GM19467 (cell line): ENCODE measurements at regions not wholly inside any gene's neighbourhood (a gene's known extent, or its start where the extent isn't known, plus 50 kb on each side); places are given as distances from the start of the nearest gene placed in this dataset.
A peak's percentile ranks its signal among the peaks of the same experiment; 100 is the strongest.

Experiments used
- ATAC-seq: cut with Tn5 transposase; IDR thresholded peaks from one replicate; pipeline ENCODE4 v1.9.1; 2021; ENCODE audit warnings: mild to moderate bottlenecking, moderate library complexity; ENCODE audit not compliant: unreplicated experiment

- ATAC-seq: no peak
Measured at GRCh38 chr2:74036010-74036409, 51.3 kb downstream of the TET3 start.

DNA sequence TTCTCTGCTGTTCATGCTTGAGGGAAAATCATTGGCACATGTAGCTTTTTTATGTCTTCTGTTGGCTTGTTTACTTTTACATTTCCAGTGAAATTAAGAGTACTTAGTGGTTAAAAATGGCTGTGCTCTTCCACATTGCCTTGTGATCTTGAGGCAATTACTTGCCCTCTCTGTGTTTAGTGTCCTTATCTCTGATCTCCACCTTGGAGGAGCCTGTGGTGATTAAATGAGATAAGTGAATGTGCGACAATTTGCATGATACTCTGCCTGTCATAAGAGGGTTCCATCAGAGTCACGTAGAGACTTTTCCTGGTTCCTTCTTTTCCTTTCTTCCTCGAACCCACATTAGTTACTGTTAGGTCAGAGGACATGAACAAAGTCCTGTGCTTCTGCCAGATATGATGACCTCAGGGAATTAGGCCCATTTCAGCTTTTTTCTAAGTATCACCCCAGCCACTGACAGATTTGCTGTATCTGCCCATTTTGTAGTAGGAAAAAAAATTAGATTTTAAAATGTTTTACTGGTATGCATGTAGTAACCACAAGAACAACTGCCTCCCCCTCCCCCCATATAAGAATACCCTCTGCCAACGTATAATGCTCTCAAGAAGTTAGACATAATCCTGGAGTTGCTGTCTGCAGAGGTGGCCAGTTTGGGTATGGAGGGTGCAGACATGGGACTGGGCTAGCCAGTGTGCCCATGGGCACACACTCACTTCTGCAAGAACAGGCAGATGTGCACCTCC lies 51.9 kb downstream of the TET3 start:
- ATAC-seq: no peak

DNA sequence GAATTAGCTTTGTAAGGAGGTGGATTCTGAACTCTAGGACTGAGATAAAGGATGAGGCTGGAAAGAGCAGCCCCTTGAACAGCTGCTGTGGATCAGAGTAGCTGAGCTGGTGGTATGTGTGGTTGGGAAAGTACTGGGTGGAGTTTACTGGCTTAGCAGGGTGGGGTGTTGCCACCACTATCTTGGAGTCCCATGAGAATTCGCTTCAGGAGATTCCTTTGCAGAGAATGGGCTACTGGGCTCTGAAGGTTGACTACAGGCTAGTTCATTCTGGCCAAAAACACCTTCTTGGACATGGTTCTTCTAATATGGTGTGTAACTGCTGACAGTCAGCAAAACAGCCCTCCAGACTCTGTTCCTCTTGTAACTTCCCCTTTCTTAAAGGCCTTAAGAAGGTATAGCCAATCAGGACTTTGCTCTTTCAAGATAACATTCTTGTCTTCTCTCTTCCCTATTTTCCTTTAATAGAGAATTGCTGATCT lies 52.7 kb downstream of the TET3 start:
- peak; percentile 36 for ATAC-seq

DNA sequence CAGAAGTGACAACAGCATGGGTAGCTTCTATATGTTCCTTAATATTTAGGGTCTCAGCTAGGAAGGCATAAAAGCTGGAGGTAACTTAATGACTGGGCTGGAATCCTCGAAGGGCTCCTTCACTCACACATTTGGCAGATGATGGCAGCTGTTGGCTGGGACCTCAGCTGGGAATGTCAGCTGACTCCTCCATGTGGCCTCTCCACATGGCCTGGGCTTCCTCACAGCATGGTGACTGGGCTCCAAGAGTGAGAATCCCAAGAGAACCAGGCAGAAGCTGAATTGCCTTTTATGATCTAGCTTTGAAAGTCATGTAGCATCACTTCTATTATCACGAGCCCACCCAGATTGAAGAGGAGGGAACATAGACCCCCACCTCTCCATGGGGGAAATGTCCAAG lies 54.9 kb downstream of the TET3 start:
- no peak for ATAC-seq

GRCh38 chr2:74041182-74041581 lies 56.5 kb downstream of the TET3 start:
- no peak for ATAC-seq

DNA sequence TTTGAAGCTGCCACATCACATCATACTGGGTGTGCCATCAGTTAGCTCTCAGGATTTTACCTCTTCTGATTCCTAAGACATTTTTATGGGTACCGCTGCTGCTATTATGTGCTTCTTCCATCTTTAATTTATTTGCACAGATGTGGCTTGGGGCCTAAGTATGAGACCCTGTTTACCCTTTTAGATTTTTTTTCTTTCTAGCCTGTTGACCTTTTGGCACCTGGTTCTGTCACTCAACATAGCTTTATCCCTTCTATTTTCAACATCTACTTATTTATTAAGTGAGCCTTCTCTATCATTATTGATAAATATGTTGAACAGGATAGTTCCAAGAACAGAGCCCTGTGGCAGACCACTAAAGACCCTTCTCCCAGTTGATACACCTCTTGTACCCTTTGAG lies 57.0 kb downstream of the TET3 start:
- no peak for ATAC-seq

GRCh38 chr2:74042606-74043005 lies 57.9 kb downstream of the TET3 start:
- ATAC-seq: no peak

DNA sequence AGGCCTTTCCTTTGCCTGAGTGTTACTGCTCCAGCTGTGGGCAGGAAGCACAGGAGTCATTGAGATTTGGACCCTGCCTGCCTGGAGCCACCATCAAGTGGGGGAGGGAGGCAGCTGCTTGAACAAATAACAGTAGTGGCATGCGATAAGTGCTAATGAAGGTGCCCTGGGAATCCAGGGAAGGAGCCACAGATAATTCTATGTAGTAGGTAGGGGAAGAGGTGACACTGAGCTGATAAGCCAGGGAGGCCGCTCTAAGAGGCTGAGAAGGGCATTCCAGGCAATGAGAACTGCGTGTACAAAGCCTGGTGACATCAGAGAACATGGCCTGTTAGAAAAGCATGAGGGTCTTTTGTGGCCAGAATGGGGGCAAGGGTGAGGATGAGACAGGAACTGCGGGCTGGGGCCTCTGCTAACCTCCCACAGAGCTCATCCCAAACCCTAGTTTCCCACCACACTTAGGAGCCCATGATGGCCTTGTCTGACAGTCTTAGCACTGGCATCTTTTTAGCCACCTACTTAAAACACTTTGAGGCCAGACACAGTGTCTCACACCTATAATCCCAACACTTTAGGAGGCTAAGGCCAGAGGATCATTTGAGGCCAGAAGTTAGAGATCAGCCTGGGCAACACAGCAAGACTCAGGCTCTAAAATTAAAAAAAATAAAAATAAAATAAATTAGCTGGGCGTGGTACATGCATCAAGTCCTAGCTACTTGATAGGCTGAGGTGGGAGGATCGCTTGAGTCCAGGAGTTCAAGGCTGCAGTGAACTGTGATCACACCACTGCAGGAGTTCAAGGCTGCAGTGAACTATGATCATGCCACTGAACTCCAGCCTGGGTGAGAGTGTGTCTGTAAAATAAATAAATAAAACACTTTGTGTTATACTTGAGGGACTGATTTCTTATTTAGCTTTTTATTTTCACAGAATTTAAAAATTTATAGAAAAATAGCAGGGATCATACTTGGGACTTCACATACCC lies 58.9 kb downstream of the TET3 start:
- no peak for ATAC-seq

DNA sequence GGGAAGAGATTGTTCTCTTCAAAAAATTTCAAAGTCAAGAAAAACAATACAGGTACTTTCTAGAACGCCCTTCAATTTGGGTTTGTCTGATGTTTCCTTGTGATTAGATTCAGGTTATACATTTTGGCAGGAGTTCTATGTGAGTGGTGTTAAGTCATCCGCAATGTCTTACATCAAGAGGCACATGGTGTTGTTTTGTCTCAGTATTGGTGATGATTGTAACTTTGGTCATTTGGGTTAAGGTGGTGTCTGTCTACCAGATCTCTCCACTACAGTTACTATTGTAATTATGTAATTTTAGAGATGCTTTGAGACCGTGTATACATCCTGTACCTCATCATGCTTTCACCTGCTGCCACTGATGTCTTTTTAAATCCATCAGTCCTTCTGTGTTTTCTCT lies 60.3 kb downstream of the TET3 start:
- no peak for ATAC-seq

DNA sequence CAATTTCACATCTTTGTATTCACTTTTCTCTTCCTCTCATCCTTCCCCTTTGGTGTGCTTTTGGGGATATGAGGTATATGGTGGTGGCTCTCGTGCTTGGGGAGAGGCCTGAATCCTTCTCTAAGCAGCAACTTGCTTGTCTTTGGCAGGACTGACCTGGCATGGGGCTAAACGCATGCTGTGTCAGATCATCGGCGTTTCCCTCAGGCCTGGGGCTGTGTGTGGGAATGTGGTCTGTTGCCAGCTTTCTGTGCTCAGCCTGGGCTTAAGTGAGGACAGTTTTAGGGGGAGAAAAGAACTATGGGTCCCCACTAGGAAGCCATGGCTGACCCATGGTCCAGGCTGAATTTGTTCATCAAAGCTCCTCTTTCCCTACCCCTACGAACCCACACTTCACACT lies 60.7 kb downstream of the TET3 start:
- ATAC-seq: no peak

- no peak for ATAC-seq
Measured at GRCh38 chr2:74046441-74046840, 61.7 kb downstream of the TET3 start.

DNA sequence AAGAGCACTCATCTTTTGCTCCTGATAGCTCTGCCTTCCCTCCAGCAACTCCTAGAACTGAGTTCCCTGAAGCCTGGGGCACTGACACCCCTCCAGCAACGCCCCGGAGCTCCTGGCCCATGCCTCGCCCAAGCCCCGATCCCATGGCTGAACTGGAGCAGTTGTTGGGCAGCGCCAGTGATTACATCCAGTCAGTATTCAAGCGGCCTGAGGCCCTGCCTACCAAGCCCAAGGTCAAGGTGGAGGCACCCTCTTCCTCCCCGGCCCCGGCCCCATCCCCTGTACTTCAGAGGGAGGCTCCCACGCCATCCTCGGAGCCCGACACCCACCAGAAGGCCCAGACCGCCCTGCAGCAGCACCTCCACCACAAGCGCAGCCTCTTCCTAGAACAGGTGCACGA lies 62.4 kb downstream of the TET3 start:
- no peak for ATAC-seq

DNA sequence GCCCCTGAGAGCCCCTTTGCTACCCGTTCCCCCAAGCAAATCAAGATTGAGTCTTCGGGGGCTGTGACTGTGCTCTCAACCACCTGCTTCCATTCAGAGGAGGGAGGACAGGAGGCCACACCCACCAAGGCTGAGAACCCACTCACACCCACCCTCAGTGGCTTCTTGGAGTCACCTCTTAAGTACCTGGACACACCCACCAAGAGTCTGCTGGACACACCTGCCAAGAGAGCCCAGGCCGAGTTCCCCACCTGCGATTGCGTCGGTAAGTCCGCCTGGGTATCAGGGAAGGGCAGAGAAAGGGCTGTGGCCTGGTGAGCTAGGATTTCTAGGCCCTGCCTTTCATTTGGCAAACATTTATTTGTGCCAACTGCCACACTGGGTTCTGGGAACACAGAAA lies 63.4 kb downstream of the TET3 start:
- ATAC-seq: no peak

DNA sequence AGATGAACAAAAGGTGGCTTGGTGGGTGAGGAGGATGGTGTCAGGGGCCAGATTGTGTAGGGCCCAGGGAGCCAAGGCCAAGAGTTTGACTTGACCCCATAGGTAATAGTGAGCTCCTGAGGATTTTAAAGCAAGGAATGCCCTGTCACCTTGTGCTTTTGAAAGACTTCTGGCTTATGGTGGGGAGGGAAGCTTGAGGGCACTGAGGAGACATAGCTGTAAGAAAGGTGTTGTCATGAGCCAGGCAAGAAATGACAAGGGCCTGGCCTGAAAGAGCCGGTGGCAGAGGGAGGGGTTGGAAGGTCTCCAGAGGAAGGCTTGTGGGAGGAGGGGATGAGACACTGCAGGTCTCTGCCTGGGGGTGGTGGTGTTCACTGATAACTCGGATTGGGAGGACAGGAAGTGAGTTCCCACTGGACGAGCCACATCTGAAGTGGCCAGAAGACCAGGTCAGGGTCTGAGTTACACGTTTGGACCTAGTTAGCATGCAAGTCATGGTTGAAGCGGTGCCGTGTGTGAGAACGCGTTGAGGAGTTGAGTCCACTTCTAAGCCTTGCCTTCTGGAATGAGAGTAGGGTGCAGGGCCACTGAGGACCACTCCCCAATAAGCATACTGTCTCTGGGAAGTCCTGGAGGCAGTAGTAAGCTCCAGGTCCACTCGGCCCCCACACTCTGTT lies 64.3 kb downstream of the TET3 start:
- ATAC-seq: no peak

DNA sequence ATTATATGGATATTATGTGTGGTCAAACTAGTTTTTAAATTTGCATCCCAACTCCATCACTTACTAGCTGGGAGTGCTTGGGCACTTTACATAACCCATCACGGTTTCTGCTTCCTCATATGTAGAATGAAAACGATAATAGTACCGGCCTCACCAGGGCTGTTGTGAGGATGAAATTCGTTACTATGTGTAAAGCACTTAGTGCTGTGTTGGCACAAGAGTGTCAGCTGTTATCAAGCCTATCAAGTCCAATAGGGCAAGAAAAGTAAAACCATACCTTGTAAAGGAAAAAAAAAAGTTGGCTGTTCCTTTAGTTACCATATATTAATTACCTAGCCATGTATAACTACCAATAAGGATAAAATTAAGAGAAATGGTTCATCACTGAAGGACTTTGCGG lies 65.4 kb downstream of the TET3 start:
- ATAC-seq: no peak

GRCh38 chr2:74051504-74051903 lies 66.8 kb downstream of the TET3 start:
- ATAC-seq: no peak

DNA sequence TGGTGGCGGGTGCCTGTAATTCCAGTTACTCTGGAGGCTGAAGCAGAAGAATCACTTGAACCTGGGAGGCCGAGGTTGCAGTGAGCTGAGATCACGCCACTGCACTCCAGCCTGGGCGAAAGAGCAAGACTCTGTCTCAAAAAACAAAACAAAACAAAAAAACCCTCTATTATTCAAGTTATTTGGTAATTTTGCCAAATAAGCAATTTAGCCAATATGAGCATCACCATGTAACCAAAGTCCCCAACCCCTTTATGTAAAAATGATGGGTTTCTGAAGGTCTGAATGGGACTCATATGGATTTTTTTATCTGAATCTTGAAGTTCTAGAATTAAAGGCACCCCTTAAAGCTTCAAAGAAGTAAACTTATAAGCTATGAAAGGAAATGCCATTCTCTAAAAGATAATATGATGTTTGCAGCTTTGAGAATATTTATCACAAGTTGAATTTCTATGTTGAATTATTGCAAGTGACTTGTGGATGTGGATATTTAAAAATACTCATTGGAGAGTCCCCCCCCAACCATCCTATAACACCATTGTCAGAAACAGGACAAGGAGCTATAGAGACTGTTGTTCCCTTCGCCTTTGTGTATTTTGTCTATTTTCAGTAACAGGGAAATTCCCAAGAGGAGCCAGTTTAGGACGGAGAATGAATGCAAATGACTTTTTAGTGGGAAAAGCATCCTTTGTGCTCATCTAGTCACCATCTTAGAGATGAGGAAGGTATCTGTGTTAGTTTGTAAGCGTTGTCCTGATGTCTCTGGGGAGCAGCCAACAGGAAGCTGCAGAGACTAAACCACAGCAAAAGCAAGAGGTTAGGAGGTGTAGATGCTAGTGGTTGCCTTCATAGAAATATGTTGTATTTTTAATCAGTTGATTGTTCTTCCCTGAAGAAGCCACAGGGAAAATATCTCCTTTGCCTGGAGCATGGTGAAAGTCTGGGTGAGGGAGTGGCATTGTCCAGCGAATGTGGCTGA lies 68.3 kb downstream of the TET3 start:
- ATAC-seq: no peak

GRCh38 chr2:74053959-74054715 lies 69.4 kb downstream of the TET3 start:
- no peak for ATAC-seq

DNA sequence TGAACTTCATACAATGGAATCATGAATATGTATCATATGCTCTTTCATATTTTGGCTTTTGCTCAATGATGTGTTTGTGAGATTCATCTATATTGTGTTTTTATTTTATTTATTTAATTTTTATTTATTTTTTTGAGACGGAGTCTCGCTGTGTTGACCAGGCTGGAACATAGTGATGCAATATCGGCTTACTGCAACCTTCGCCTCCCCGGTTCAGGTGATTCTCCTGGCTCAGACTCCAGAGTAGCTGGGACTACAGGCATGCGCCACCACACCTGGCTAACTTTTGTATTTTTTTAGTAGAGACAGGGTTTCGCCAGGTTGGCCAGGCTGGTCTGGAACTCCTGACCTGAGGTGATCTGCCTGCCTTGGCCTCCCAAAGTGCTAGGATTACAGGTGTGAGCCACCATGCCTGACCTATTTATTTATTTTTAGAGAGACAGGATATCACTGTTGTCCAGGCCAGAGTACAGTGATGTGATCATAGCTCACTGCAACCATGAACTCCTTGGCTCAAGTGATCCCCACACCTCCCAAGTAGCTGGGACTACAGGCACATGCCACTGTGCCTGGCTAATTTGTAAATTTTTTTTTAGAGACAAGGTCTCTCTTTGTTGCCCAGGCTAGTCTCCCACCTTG lies 74.5 kb downstream of the TET3 start:
- no peak for ATAC-seq
